ENCODE measurements at regions not wholly inside any gene's neighbourhood (a gene's known extent, or its start where the extent isn't known, plus 50 kb on each side); places are given as distances from the start of the nearest gene placed in this dataset.

DNA sequence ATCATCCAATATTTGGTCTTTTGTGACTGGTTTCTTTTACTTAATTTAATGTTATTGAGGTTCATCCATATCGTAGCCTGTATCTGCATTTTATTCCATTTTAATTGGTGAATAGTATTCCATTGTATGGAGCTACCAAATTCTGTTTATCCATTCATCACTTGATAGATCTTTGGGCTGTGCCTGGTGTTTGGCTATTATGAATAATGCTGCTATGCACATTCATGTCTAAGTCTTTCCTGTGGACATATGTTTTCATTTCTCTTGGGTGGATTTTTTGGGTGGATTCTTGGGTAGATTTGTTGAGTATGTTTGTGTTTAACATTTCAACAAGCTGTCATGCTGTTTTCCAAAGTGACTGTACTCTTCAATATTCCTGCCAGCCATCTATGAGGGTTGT, 52.5 kb upstream of the NEDD4L start:
- H3K4me3 Mint-ChIP-seq (ENCODE audit: low read depth), result no peak overlapping the region
- intact Hi-C loops (cut with micrococcal nuclease), result no loop called here
- H3K27ac Mint-ChIP-seq, result no peak overlapping the region
- no peaks in the 10 kb centered on the region for H3K36me3 Mint-ChIP-seq (ENCODE audit: low read depth)
- H3K4me1 Mint-ChIP-seq (ENCODE audit: low read depth), result no peaks in the 10 kb centered on the region
- DNase-seq (ENCODE audit: low spot score), result no peak
- H3K9me3 Mint-ChIP-seq, result no peaks in the 10 kb centered on the region
- H3K27me3 Mint-ChIP-seq (ENCODE audit: low read depth), result peaks cover 2% of the 10 kb centered on the region

DNA sequence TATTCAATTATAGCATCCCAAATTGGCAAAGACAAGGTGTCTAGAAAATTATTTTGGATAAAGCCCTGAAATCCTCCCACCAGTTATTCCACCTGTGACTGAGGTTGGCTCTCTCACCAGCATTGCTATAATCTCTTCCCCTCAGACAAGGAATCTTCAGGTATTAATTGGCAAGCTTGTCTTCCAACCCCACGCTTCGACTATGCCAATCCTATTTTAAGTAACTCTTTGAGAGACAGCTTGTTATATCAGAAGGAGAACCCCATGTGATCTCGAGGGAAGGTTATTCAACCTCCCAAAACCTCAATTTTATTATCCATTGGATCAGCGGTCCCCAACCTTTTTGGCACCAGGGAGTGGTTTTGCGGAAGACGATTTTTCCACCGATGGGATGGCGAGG, 54.5 kb upstream of the NEDD4L start:
- Mint-ChIP-seq H3K27ac (no peak overlapping the region), H3K36me3 (ENCODE audit: low read depth) (no peaks in the 10 kb centered on the region), H3K27me3 (ENCODE audit: low read depth) (no peaks in the 10 kb centered on the region), H3K4me1 (ENCODE audit: low read depth) (no peaks in the 10 kb centered on the region), H3K4me3 (ENCODE audit: low read depth) (no peak overlapping the region), H3K9me3 (no peaks in the 10 kb centered on the region)
- DNase-seq (ENCODE audit: low spot score), result no peak
- intact Hi-C loops (cut with micrococcal nuclease), result no loop called here

DNA sequence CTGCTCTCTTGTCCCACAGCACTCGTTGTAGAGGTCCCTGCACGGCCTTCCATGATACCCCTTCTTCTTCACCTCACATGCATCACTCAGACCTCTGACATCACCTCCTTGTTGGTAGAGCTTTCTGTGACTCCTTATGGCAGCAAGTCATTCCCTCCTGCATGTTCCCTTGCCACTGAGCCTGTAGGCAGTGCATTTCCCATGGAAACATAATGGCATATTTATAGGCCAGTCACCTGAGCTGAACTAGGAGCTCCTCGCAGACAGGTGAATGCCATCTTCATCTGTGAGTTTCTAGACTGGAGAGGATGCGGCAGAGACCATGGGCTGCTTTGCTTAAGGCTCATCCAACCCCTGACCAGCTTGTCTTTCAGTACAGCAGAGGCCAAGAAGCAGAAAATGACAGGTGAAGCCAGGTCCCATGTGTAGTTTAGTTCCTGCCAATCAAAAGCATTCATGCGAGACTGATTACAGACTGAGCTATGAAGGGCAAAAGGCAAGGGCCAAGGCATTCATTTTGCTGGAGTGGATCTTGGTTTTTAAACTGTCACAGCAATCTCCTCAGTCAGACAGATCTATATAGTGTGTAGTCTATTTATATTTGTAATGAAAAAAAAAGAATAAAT, 59.4 kb upstream of the NEDD4L start:
- H3K4me1 Mint-ChIP-seq (ENCODE audit: low read depth), result no peaks in the 10 kb centered on the region
- no peaks in the 10 kb centered on the region for H3K36me3 Mint-ChIP-seq (ENCODE audit: low read depth)
- intact Hi-C loops (cut with micrococcal nuclease), result no loop called here
- H3K9me3 Mint-ChIP-seq, result no peaks in the 10 kb centered on the region
- H3K27ac Mint-ChIP-seq, result no peak overlapping the region
- H3K27me3 Mint-ChIP-seq (ENCODE audit: low read depth), result no peaks in the 10 kb centered on the region
- DNase-seq (ENCODE audit: low spot score), result no peak
- H3K4me3 Mint-ChIP-seq (ENCODE audit: low read depth), result no peak overlapping the region

DNA sequence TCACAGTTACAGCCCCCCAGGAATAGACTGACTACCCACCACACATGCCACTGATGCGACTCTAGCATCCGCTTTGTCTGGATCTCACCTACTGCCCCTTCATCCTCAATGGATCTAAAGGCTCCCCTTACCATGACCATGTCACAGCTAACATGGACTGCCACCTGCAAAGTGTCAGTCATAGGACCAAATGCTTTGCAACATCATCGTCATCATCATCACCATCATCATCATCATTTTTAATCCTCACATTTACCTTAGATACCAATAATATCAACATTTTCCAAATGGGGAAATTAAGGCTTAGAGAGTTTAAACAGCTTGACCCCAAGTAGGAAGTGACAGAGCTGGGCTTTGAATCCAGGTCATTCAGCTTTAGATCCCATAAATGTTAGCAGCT, 60.1 kb upstream of the NEDD4L start:
- no peak for DNase-seq (ENCODE audit: low spot score)
- no peaks in the 10 kb centered on the region for H3K9me3 Mint-ChIP-seq
- H3K4me3 Mint-ChIP-seq (ENCODE audit: low read depth), result no peak overlapping the region
- H3K4me1 Mint-ChIP-seq (ENCODE audit: low read depth), result no peaks in the 10 kb centered on the region
- H3K27ac Mint-ChIP-seq, result no peak overlapping the region
- no peaks in the 10 kb centered on the region for H3K36me3 Mint-ChIP-seq (ENCODE audit: low read depth)
- no peaks in the 10 kb centered on the region for H3K27me3 Mint-ChIP-seq (ENCODE audit: low read depth)
- intact Hi-C loops (cut with micrococcal nuclease), result no loop called here

DNA sequence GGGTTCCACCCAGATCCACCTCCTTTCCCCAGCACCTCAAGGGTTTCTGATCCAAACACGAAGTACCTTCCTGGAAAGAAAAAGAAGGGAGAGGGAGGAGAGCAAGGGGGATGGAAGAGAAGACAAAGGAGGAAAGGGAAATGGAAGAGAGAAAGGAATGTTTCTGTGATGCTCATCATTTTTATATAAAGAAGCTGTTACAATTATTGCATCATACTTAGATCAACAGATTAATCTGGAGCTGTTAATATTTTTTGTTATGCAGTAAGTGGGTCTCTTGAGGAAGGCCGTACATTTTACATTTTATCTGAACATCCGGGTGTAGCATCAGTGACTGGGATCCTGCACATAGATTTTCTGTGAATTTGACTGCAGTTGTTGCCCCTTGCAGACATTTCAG, 60.6 kb upstream of the NEDD4L start:
- no peaks in the 10 kb centered on the region for H3K9me3 Mint-ChIP-seq
- intact Hi-C loops (cut with micrococcal nuclease), result no loop called here
- H3K4me3 Mint-ChIP-seq (ENCODE audit: low read depth), result no peak overlapping the region
- H3K27me3 Mint-ChIP-seq (ENCODE audit: low read depth), result no peaks in the 10 kb centered on the region
- no peaks in the 10 kb centered on the region for H3K36me3 Mint-ChIP-seq (ENCODE audit: low read depth)
- DNase-seq (ENCODE audit: low spot score), result no peak
- no peak overlapping the region for H3K27ac Mint-ChIP-seq
- no peaks in the 10 kb centered on the region for H3K4me1 Mint-ChIP-seq (ENCODE audit: low read depth)

DNA sequence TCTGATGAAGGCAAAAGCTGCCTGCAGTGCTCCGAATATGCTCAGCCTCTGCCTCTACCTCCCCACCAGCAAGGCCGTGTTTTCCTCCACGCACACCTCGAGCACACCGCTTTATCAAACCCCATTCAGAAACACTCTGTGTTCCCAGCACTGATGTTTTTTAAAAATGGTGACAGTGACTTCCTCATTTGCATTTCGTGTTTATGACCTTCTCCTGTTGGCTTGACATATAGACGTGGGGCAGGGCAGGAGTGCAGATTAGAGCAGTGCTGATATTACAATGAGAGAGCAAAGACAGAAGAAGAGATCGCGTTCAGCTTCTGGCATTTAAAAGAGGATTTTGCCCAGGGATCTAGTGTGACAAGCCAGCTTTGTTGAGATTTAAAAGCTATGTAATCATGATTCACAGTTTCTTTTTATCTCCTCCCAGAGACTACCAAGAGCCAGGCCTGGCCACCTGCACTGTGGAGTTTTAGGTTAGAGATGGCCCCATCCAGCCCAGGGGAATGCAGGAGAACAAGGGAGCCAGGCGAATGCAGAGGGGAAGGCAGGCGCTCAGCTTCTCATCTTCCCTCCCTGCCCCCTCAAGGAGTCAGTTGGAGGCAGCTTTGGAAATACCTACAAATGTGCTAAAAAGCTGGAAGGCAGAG, 61.5 kb upstream of the NEDD4L start:
- no peak for DNase-seq (ENCODE audit: low spot score)

DNA sequence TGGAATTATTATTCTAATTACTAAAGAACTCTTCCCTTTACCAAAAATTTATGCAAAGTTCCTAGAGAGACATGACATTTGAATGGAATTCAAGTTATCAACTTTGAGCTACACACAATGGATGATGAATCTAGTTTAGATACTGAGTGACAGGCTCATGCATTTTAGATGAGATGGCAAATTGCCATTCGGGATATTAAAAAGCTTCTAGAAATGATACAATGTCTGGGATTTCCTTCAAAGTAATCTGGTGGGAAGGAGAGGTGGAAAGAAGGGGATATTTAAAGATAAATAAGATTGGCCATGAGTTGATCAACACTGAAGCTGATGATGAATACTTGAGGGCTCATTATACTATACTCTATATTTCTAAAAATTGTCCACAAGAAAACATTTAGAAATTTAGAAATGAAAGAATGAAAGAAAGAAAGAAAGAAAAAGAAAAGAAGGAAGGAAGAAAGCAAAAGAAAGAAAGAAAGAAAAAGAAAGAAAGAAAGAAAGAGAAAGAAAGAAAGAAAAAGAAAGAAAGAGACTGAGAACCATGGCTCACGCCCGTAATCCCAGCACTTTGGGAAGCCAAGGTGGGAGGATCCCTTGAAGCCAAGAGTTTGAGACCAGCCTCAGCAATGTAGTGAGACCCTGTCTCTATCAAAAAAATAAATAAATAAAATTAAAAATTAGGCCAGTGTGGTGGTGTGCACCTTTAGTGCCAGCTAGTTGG, 62.6 kb upstream of the NEDD4L start:
- DNase-seq (ENCODE audit: low spot score), result no peak
- Mint-ChIP-seq H3K27me3 (ENCODE audit: low read depth) (no peaks in the 10 kb centered on the region), H3K4me1 (ENCODE audit: low read depth) (no peaks in the 10 kb centered on the region), H3K36me3 (ENCODE audit: low read depth) (no peaks in the 10 kb centered on the region), H3K4me3 (ENCODE audit: low read depth) (no peak overlapping the region), H3K27ac (no peak overlapping the region), H3K9me3 (no peaks in the 10 kb centered on the region)
- intact Hi-C loops (cut with micrococcal nuclease), result no loop called here

More for the DNA sequence above, 61.5 kb upstream of the NEDD4L start:
- H3K36me3 Mint-ChIP-seq (ENCODE audit: low read depth), result no peaks in the 10 kb centered on the region
- H3K4me1 Mint-ChIP-seq (ENCODE audit: low read depth), result no peaks in the 10 kb centered on the region
- no peak overlapping the region for H3K27ac Mint-ChIP-seq
- H3K9me3 Mint-ChIP-seq, result no peaks in the 10 kb centered on the region
- no peaks in the 10 kb centered on the region for H3K27me3 Mint-ChIP-seq (ENCODE audit: low read depth)
- intact Hi-C loops (cut with micrococcal nuclease), result no loop called here
- no peak overlapping the region for H3K4me3 Mint-ChIP-seq (ENCODE audit: low read depth)

DNA sequence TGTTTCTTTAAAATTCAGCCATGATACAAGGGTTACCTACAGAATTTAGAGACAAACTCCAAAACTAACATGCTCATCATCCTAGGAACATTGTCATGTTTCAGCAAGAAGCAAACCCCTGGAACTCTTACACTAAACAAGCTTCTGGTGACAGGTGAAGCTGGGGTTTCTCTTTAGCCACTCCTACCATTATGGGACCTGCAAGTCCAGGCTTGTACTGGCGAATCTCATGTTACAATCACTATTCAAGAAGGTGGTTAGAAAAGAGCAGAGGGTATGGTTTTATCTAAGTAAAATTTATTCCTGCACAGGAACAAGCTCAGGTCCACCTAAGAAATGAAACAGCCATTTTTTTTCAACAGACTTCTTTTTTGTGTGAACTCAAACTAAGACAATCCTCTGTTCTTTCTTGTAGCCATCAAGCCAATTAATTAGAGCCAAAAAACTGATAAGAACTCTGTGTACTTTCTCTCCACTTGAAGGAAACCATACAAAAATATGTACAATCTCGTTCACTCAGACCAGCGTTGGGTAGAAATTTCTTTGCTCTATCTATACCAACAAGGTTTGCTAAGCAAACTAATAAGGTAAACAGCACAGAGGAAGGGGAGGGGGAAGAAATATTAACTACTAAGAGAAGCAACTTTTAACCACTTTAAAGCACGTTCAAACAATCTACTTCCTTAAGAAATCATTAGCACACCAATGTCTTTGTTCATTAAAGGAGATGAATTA, 63.3 kb upstream of the NEDD4L start:
- Mint-ChIP-seq H3K9me3 (no peaks in the 10 kb centered on the region), H3K36me3 (ENCODE audit: low read depth) (no peaks in the 10 kb centered on the region), H3K4me1 (ENCODE audit: low read depth) (no peaks in the 10 kb centered on the region), H3K27ac (no peak overlapping the region), H3K4me3 (ENCODE audit: low read depth) (no peak overlapping the region), H3K27me3 (ENCODE audit: low read depth) (peaks cover 6% of the 10 kb centered on the region)
- no peak for DNase-seq (ENCODE audit: low spot score)
- intact Hi-C loops (cut with micrococcal nuclease), result no loop called here

DNA sequence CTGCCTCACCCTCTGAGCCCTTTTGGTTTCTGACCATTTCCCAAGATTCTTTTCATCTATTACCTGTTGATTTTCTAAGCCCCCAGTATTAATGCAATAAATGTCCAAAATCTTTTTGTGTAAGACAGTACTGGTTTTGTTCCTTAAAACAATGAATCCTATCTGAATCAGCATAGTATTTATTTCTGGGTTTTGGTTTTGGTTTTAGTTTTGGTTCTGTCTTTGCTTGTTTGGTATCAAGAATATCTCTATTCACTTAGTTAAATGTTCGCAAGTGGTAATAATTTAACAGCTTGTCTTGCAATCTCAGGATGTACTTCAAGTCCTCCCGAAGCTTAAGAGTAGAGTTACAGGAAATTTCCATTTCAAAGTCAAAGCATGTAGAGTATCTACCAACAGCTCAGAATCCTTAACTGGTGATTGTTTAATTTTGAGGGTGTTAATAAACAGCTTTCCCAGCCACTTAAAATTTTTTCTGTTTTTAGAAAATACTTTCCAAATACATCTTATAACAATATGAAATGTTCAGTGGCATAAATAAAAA, 67.7 kb upstream of the NEDD4L start:
- H3K9me3 Mint-ChIP-seq, result no peaks in the 10 kb centered on the region
- DNase-seq (ENCODE audit: low spot score), result no peak
- H3K36me3 Mint-ChIP-seq (ENCODE audit: low read depth), result no peaks in the 10 kb centered on the region
- no peak overlapping the region for H3K27ac Mint-ChIP-seq
- intact Hi-C loops (cut with micrococcal nuclease), result no loop called here
- H3K27me3 Mint-ChIP-seq (ENCODE audit: low read depth), result peaks cover 8% of the 10 kb centered on the region
- H3K4me3 Mint-ChIP-seq (ENCODE audit: low read depth), result no peak overlapping the region
- no peaks in the 10 kb centered on the region for H3K4me1 Mint-ChIP-seq (ENCODE audit: low read depth)

DNA sequence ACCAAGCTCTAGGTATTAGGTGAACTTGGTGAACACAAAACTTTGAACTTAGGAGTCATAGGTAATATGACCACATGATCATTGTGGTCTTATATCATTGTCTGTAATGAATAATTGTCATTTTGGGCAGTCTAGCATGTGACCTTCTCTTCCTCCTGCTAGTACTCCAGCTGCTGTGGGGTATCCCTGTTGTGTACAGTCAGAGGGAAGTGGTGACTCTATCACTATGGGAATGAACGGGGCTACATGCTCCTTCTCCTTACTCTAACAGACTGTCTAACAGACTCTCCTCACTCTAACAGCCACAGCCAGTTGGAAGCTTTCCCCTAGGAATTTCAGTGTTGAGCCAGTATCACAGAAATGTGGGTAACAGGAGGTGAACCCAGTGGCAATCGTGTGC, 68.2 kb upstream of the NEDD4L start:
- intact Hi-C loops (cut with micrococcal nuclease), result no loop called here
- no peak for DNase-seq (ENCODE audit: low spot score)
- H3K9me3 Mint-ChIP-seq, result no peaks in the 10 kb centered on the region
- peaks cover 8% of the 10 kb centered on the region for H3K27me3 Mint-ChIP-seq (ENCODE audit: low read depth)
- H3K4me1 Mint-ChIP-seq (ENCODE audit: low read depth), result no peaks in the 10 kb centered on the region
- H3K4me3 Mint-ChIP-seq (ENCODE audit: low read depth), result no peak overlapping the region
- H3K27ac Mint-ChIP-seq, result no peak overlapping the region
- no peaks in the 10 kb centered on the region for H3K36me3 Mint-ChIP-seq (ENCODE audit: low read depth)

DNA sequence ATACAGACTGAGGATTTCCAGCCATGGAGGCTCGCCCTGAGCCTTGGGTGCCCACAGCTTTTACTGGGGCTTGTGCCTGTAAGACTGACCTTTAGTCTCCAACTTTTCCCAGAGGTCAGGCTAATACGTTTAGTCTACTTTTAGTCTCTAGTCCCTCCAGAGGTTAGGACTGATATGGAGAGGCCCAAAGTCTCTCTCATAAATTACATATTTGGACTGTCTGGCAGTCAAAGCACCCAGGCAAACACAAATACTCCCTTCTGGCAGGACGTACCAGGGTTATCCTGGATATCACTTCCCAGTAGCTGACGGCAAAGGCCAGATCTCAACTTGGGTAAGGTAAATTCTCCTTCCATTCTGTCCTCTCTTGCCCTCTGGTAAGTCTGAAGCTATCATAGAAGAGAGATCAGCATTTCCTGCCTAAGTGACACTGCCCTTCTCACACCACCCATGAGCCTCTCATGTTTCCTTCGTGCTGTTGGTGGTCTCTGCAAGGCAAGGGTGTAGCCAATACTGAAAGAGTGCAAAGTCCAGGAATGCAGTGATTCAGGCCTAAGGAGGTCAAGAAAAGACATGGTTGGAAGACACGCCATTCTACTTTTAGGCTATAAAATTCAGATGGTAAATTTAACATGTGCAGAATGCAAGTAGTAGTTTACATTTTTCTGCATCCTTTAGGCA, 69.3 kb upstream of the NEDD4L start:
- no peak overlapping the region for H3K27ac Mint-ChIP-seq
- no peak for DNase-seq (ENCODE audit: low spot score)
- no peaks in the 10 kb centered on the region for H3K36me3 Mint-ChIP-seq (ENCODE audit: low read depth)
- intact Hi-C loops (cut with micrococcal nuclease), result no loop called here
- H3K4me1 Mint-ChIP-seq (ENCODE audit: low read depth), result no peaks in the 10 kb centered on the region
- H3K4me3 Mint-ChIP-seq (ENCODE audit: low read depth), result no peak overlapping the region
- H3K27me3 Mint-ChIP-seq (ENCODE audit: low read depth), result peaks cover 8% of the 10 kb centered on the region
- no peaks in the 10 kb centered on the region for H3K9me3 Mint-ChIP-seq

DNA sequence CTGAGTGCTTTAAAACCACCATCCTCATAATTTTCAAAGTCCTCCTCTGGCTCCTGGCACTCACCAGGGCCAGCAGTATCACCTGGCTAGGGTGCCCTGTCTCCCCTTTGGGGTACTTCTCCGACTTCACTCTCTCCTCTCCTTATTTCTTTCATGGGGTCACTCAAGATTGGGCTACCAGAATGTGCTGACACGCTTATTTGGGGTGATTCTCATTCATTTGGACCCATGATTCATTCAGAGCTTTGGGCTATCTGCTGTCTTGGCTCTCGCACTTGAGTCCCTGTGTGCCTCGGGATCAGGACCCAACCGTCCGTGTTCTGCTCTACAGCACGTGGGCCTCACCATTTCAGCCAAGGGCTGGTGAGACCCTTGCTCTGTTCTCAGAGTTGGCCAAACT, 70.1 kb upstream of the NEDD4L start:
- no peak overlapping the region for H3K4me3 Mint-ChIP-seq (ENCODE audit: low read depth)
- no peak for DNase-seq (ENCODE audit: low spot score)
- no peaks in the 10 kb centered on the region for H3K9me3 Mint-ChIP-seq
- no peak overlapping the region for H3K27ac Mint-ChIP-seq
- H3K4me1 Mint-ChIP-seq (ENCODE audit: low read depth), result peaks cover 2% of the 10 kb centered on the region
- H3K36me3 Mint-ChIP-seq (ENCODE audit: low read depth), result no peaks in the 10 kb centered on the region
- H3K27me3 Mint-ChIP-seq (ENCODE audit: low read depth), result peaks cover 8% of the 10 kb centered on the region
- intact Hi-C loops (cut with micrococcal nuclease), result no loop called here
